Keratinocyte (primary cell): ENCODE measurements at regions not wholly inside any gene's neighbourhood (a gene's known extent, or its start where the extent isn't known, plus 50 kb on each side); places are given as distances from the start of the nearest gene placed in this dataset.

ENCODE experiments used
- DNase-seq: peaks from one replicate; pipeline ENCODE4 v3.0.0-alpha.2; 2011; ENCODE audit warnings: low read depth, missing footprints, low spot score
- FAIRE-seq: peaks from 2 replicates; lab custom pipeline; 2011; peaks lifted over from hg19 to GRCh38; lab: Jason Lieb, UNC
- H2AFZ ChIP-seq: 2 replicates; pipeline ENCODE4 v1.6.0; 2012; ENCODE audit warnings: low read length, control low read depth, inconsistent platforms; ENCODE audit not compliant: control insufficient read depth
- H3K27ac ChIP-seq: 2 replicates; pipeline ENCODE4 v1.5.1; 2011; ENCODE audit warnings: low read length; ENCODE audit not compliant: control insufficient read depth, insufficient read depth
- H3K27me3 ChIP-seq: 3 replicates; pipeline ENCODE4 v1.6.0; 2011; ENCODE audit warnings: low read length; ENCODE audit not compliant: control insufficient read depth, insufficient read depth; ENCODE audit errors: extremely low read depth
- H3K36me3 ChIP-seq, 2 experiments: 2 replicates in 1 of 2; 3 replicates in 1 of 2; pipeline ENCODE4 v1.5.1; 2011; ENCODE audit warnings: low read length in 2 of 2, mild to moderate bottlenecking in 1 of 2; ENCODE audit not compliant: control insufficient read depth in 2 of 2, insufficient read depth in 2 of 2; ENCODE audit errors: extremely low read depth in 1 of 2
- H3K4me1 ChIP-seq: 3 replicates; pipeline ENCODE4 v1.5.1; 2011; ENCODE audit warnings: low read length; ENCODE audit not compliant: control insufficient read depth, insufficient read depth; ENCODE audit errors: extremely low read depth
- H3K4me2 ChIP-seq: 3 replicates; pipeline ENCODE4 v1.6.0; 2011; ENCODE audit warnings: low read depth, low read length; ENCODE audit not compliant: control insufficient read depth, insufficient read depth; ENCODE audit errors: extremely low read depth
- H3K4me3 ChIP-seq, 3 experiments: fragments of 200-600 bp in 1 of 3; sonication (generic) in 1 of 3; 2 replicates in 2 of 3; 3 replicates in 1 of 3; pipeline ENCODE4 v1.5.1; 2011 to 2016; ENCODE audit warnings: low read length in 3 of 3, mild to moderate bottlenecking in 3 of 3, control low read depth in 2 of 3, inconsistent platforms in 1 of 3, low read depth in 1 of 3, mixed read lengths in 1 of 3, mixed run types in 1 of 3, moderate library complexity in 1 of 3; ENCODE audit not compliant: control insufficient read depth in 2 of 3, insufficient read depth in 2 of 3; ENCODE audit errors: extremely low read depth in 1 of 3
- H3K79me2 ChIP-seq: 2 replicates; pipeline ENCODE4 v1.6.0; 2012; ENCODE audit warnings: low read length; ENCODE audit not compliant: control insufficient read depth, insufficient read depth
- H3K9ac ChIP-seq: 3 replicates; pipeline ENCODE4 v1.6.0; 2011; ENCODE audit warnings: low read length; ENCODE audit not compliant: control insufficient read depth, insufficient read depth; ENCODE audit errors: extremely low read depth
- H3K9me1 ChIP-seq: 3 replicates; pipeline ENCODE4 v1.6.0; 2011; ENCODE audit warnings: low read length; ENCODE audit not compliant: control insufficient read depth, insufficient read depth; ENCODE audit errors: extremely low read depth
- H3K9me3 ChIP-seq: 2 replicates; pipeline ENCODE4 v1.5.1; 2012; ENCODE audit warnings: low read depth, low read length; ENCODE audit not compliant: control insufficient read depth
- H4K20me1 ChIP-seq: 3 replicates; pipeline ENCODE4 v1.6.0; 2011; ENCODE audit warnings: low read length; ENCODE audit not compliant: control insufficient read depth, insufficient read depth; ENCODE audit errors: extremely low read depth
- CTCF ChIP-seq, 3 experiments: IDR thresholded peaks in 1 of 3; conservative IDR thresholded peaks in 1 of 3; optimal IDR thresholded peaks in 1 of 3; 2 replicates in 2 of 3; 3 replicates in 1 of 3; pipeline versions ENCODE3 to v1.5.1; 2011; ENCODE audit warnings: low read length in 3 of 3, mild to moderate bottlenecking in 3 of 3, moderate library complexity in 2 of 3, control low read depth in 1 of 3, inconsistent platforms in 1 of 3; ENCODE audit not compliant: insufficient read depth in 2 of 3; ENCODE audit errors: extremely low read depth in 1 of 3
- EZH2 ChIP-seq: IDR thresholded peaks from one replicate; pipeline ENCODE4 v1.6.1; 2012; ENCODE audit warnings: inconsistent platforms, mild to moderate bottlenecking, low read length, moderate library complexity
- dilution Hi-C: fragments of 300-500 bp; cut with MboI; formaldehyde crosslinking; loops from one replicate; pipeline ENCODE4 v1.7.0; 2020; ENCODE audit warnings: low sequenced_read_pairs; ENCODE audit not compliant: extremely low pct_ligation_motif_present

- FAIRE-seq (no peak), DNase-seq (no peak)
- Histone ChIP-seq H3K36me3 (no peaks in the 10 kb centered on the region), H3K79me2 (no peaks in the 10 kb centered on the region), H2AFZ (no peak overlapping the region), H3K9me3 (peaks cover 28% of the 10 kb centered on the region), H3K4me3 (no peak overlapping the region), H3K4me2 (no peak overlapping the region), H4K20me1 (no peaks in the 10 kb centered on the region), H3K9ac (no peak overlapping the region), H3K4me1 (no peaks in the 10 kb centered on the region), H3K27ac (no peak overlapping the region), H3K27me3 (no peaks in the 10 kb centered on the region), H3K9me1 (no peaks in the 10 kb centered on the region)
- dilution Hi-C loops: no loop called here
- TF ChIP-seq EZH2 (no peak), CTCF (optimal IDR thresholded peaks at IDR 0.05 in 1 of 3, IDR thresholded peaks at IDR 0.05 in 1 of 3, conservative IDR thresholded peaks at IDR 0.05 in 1 of 3; ENCODE audit: extremely low read depth in 1 of 3, insufficient read depth in 2 of 3, low read length in 3 of 3) (no peak)
Measured at GRCh38 chr22:49546811-49547585, 280.7 kb downstream of the BRD1 start.

- no peak overlapping the region for H3K27ac ChIP-seq
- no peaks in the 10 kb centered on the region for H3K27me3 ChIP-seq
- TF ChIP-seq EZH2 (no peak), CTCF (optimal IDR thresholded peaks at IDR 0.05 in 1 of 3, IDR thresholded peaks at IDR 0.05 in 1 of 3, conservative IDR thresholded peaks at IDR 0.05 in 1 of 3; ENCODE audit: extremely low read depth in 1 of 3, insufficient read depth in 2 of 3, low read length in 3 of 3) (no peak)
Measured at GRCh38 chr22:49545606-49546005, 282.1 kb downstream of the BRD1 start.

More at GRCh38 chr22:49545606-49546005, 282.1 kb downstream of the BRD1 start:
- Histone ChIP-seq H4K20me1 (no peaks in the 10 kb centered on the region), H2AFZ (no peak overlapping the region), H3K79me2 (no peaks in the 10 kb centered on the region), H3K36me3 (no peaks in the 10 kb centered on the region), H3K4me1 (no peaks in the 10 kb centered on the region), H3K9ac (no peak overlapping the region), H3K9me1 (no peaks in the 10 kb centered on the region), H3K9me3 (peaks cover 25% of the 10 kb centered on the region), H3K4me2 (no peak overlapping the region), H3K4me3 (no peak overlapping the region)
- FAIRE-seq (no peak), DNase-seq (no peak)
- dilution Hi-C loops: no loop called here
